Vagina (tissue), 2 donors: ENCODE measurements at regions not wholly inside any gene's neighbourhood (a gene's known extent, or its start where the extent isn't known, plus 50 kb on each side); places are given as distances from the start of the nearest gene placed in this dataset.

Source experiments
- CTCF ChIP-seq, 3 experiments: fragments of 450-650 bp in 2 of 3; fragments of 200-600 bp in 1 of 3; sonication (generic) in 1 of 3; IDR thresholded peaks; one replicate each; pipeline ENCODE4 v1.5.1; 2017 to 2019; ENCODE audit warnings: antibody characterized with exemption in 3 of 3, mild to moderate bottlenecking in 2 of 3, moderate library complexity in 2 of 3
- POLR2A ChIP-seq, 2 donors: fragments of 450-650 bp; IDR thresholded peaks; one replicate each; pipeline ENCODE4 v1.6.1; 2017; ENCODE audit warnings: antibody characterized with exemption in 2 of 2, mild to moderate bottlenecking in 2 of 2, moderate library complexity in 2 of 2
- POLR2AphosphoS5 ChIP-seq, 2 donors: sonication (generic); formaldehyde crosslinking; IDR thresholded peaks; one replicate each; pipeline ENCODE4 v1.9.0; 2017; ENCODE audit warnings: antibody characterized with exemption in 2 of 2, mild to moderate bottlenecking in 2 of 2, low read depth in 1 of 2; ENCODE audit not compliant: insufficient read depth in 1 of 2

GRCh38 chr4:8779490-8779932 is 92.1 kb downstream of the HMX1 start:
- TF ChIP-seq POLR2AphosphoS5 (IDR thresholded peaks at IDR 0.05; ENCODE audit: insufficient read depth in 1 of 2, low read depth in 1 of 2) = no peak
- no peak for TF ChIP-seq CTCF (IDR thresholded peaks at IDR 0.05)
- TF ChIP-seq POLR2A (IDR thresholded peaks at IDR 0.05) = no peak
